GM12865 (cell line): ENCODE measurements at regions not wholly inside any gene's neighbourhood (a gene's known extent, or its start where the extent isn't known, plus 50 kb on each side); places are given as distances from the start of the nearest gene placed in this dataset.

Source experiments
- DNase-seq: peaks from one replicate; pipeline ENCODE4 v3.0.0; 2010; ENCODE audit warnings: low read depth
- H3K4me3 ChIP-seq: 2 replicates; pipeline ENCODE4 v1.5.1; 2011; ENCODE audit warnings: mild to moderate bottlenecking, low read depth, low read length, control low read depth
- CTCF ChIP-seq: IDR thresholded peaks from 2 replicates; pipeline ENCODE4 v1.5.1; 2011; ENCODE audit warnings: low read length, control low read depth, low read depth, inconsistent platforms; ENCODE audit not compliant: insufficient read depth; ENCODE audit errors: missing control alignments

- H3K4me3 ChIP-seq = no peak overlapping the region
- no peak for TF ChIP-seq CTCF
- no peak for DNase-seq
These were observed 258.3 kb downstream of the TOMM20 start for GRCh38 chr1:234870020-234870981.

GRCh38 chr1:234869182-234870019 is 259.2 kb downstream of the TOMM20 start:
- no peak for TF ChIP-seq CTCF
- DNase-seq = no peak
- no peak overlapping the region for H3K4me3 ChIP-seq

- no peak for TF ChIP-seq CTCF
- no peak for DNase-seq
- no peak overlapping the region for H3K4me3 ChIP-seq
These were observed 258.5 kb upstream of the IRF2BP2 start for GRCh38 chr1:234868296-234869147.

GRCh38 chr1:234866007-234866866 is 256.3 kb upstream of the IRF2BP2 start:
- TF ChIP-seq CTCF = no peak
- H3K4me3 ChIP-seq = no peak overlapping the region
- DNase-seq = no peak

GRCh38 chr1:234865171-234866006 is 255.4 kb upstream of the IRF2BP2 start:
- DNase-seq = no peak
- no peak for TF ChIP-seq CTCF
- H3K4me3 ChIP-seq = no peak overlapping the region
